ENCODE measurements at regions not wholly inside any gene's neighbourhood (a gene's known extent, or its start where the extent isn't known, plus 50 kb on each side); places are given as distances from the start of the nearest gene placed in this dataset.

- CTCF ChIA-PET = no interaction called here
- no peak for DNase-seq (ENCODE audit: low spot score)
Measured at GRCh38 chr4:8728536-8729407, 136.2 kb downstream of the CPZ start.

GRCh38 chr4:8727546-8728510 lies 135.3 kb downstream of the CPZ start:
- Histone ChIP-seq H3K27ac (ENCODE audit: low read depth, low read length, poor library complexity, severe bottlenecking) (no peak overlapping the region), H3K4me3 (ENCODE audit: low read depth, low read length, poor library complexity, severe bottlenecking) (no peak overlapping the region), H3K36me3 (ENCODE audit: insufficient read depth, low read length, poor library complexity, severe bottlenecking) (no peaks in the 10 kb centered on the region), H3K4me1 (ENCODE audit: insufficient read depth, low read length, poor library complexity, severe bottlenecking) (no peaks in the 10 kb centered on the region), H3K27me3 (replicated peaks; ENCODE audit: insufficient read depth, low read depth, low read length, poor library complexity) (peaks cover 32% of the 10 kb centered on the region), H3K9me3 (ENCODE audit: low read depth, low read length, poor library complexity, severe bottlenecking) (no peaks in the 10 kb centered on the region)
- no peak for DNase-seq (ENCODE audit: low spot score)
- no peak for TF ChIP-seq EZH2 (IDR thresholded peaks at IDR 0.05; ENCODE audit: borderline replicate concordance, low read depth, low read length, poor library complexity, severe bottlenecking)
- BruUV-seq (replicated peaks) = no TSS peak
- ChIA-PET POLR2A (ENCODE audit: low non-redundant PET) (no interaction called here), CTCF (no interaction called here)
- intact Hi-C loops (cut with micrococcal nuclease; ENCODE audit: unreplicated experiment) = no loop called here

More at GRCh38 chr4:8728536-8729407, 136.2 kb downstream of the CPZ start:
- intact Hi-C loops (cut with micrococcal nuclease; ENCODE audit: unreplicated experiment) = no loop called here
- no peaks in the 10 kb centered on the region for H3K36me3 ChIP-seq (ENCODE audit: insufficient read depth, low read length, poor library complexity, severe bottlenecking)
- TF ChIP-seq EZH2 (IDR thresholded peaks at IDR 0.05; ENCODE audit: borderline replicate concordance, low read depth, low read length, poor library complexity, severe bottlenecking) (no peak), CTCF (conservative IDR thresholded peaks at IDR 0.05; ENCODE audit: low read depth, low read length) (no peak)
- no peaks in the 10 kb centered on the region for H3K4me1 ChIP-seq (ENCODE audit: insufficient read depth, low read length, poor library complexity, severe bottlenecking)
- POLR2A ChIA-PET (ENCODE audit: low non-redundant PET) = no interaction called here
- no peak overlapping the region for H3K27ac ChIP-seq (ENCODE audit: low read depth, low read length, poor library complexity, severe bottlenecking)
- no peak overlapping the region for H3K4me3 ChIP-seq (ENCODE audit: low read depth, low read length, poor library complexity, severe bottlenecking)
- no peaks in the 10 kb centered on the region for H3K9me3 ChIP-seq (ENCODE audit: low read depth, low read length, poor library complexity, severe bottlenecking)
- peaks cover 27% of the 10 kb centered on the region for H3K27me3 ChIP-seq (replicated peaks; ENCODE audit: insufficient read depth, low read depth, low read length, poor library complexity)
- no TSS peak for BruUV-seq (replicated peaks)

- TF ChIP-seq CTCF (conservative IDR thresholded peaks at IDR 0.05; ENCODE audit: low read depth, low read length) (no peak), EZH2 (IDR thresholded peaks at IDR 0.05; ENCODE audit: borderline replicate concordance, low read depth, low read length, poor library complexity, severe bottlenecking) (no peak)
- H3K9me3 ChIP-seq (ENCODE audit: low read depth, low read length, poor library complexity, severe bottlenecking) = no peaks in the 10 kb centered on the region
- intact Hi-C loops (cut with micrococcal nuclease; ENCODE audit: unreplicated experiment) = no loop called here
- H3K27ac ChIP-seq (ENCODE audit: low read depth, low read length, poor library complexity, severe bottlenecking) = no peak overlapping the region
- H3K4me3 ChIP-seq (ENCODE audit: low read depth, low read length, poor library complexity, severe bottlenecking) = no peak overlapping the region
- ChIA-PET CTCF (no interaction called here), POLR2A (ENCODE audit: low non-redundant PET) (no interaction called here)
- no peak for DNase-seq (ENCODE audit: low spot score)
- H3K36me3 ChIP-seq (ENCODE audit: insufficient read depth, low read length, poor library complexity, severe bottlenecking) = no peaks in the 10 kb centered on the region
- peaks cover 39% of the 10 kb centered on the region for H3K27me3 ChIP-seq (replicated peaks; ENCODE audit: insufficient read depth, low read depth, low read length, poor library complexity)
- no TSS peak for BruUV-seq (replicated peaks)
- H3K4me1 ChIP-seq (ENCODE audit: insufficient read depth, low read length, poor library complexity, severe bottlenecking) = no peaks in the 10 kb centered on the region
Measured at GRCh38 chr4:8727131-8727530, 134.6 kb downstream of the CPZ start.

Measured in A673 (cell line).